ENCODE measurements at regions not wholly inside any gene's neighbourhood (a gene's known extent, or its start where the extent isn't known, plus 50 kb on each side); places are given as distances from the start of the nearest gene placed in this dataset.

DNA sequence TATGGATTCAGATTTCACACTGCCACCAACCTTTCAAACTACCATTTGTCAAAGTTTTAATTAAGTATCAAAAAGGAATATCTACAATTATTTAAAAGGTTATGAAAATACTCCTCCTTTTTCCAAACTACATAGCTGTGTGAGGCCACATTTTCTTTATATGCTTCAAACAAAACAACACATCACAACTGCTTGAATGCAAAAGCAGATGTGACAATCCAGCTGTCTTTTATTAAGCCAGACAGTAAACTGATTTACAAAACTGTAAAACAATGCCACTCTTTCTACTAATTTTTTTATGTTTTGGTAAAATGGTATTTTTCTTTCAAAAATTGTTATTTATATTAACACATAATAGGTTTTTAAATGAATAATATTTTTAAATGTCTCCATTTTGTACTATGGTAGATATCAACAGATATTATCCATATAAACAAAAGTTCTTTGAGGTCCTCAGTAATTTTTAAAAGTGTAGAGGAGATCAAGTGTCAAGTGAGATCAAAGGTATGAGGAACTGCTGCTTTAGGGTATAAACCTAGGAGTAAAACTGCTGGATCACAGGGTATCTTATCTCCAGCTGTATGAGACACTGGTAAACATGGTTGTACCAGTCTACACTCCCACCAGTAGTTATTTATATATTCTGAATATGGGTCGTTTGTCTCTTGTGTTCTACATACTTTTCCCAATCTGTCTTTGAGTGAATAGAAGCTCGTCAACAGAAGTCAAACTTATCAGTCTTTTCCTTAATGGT is 68.8 kb upstream of the SERTAD2 start:
- TF ChIP-seq, protein P1, sequence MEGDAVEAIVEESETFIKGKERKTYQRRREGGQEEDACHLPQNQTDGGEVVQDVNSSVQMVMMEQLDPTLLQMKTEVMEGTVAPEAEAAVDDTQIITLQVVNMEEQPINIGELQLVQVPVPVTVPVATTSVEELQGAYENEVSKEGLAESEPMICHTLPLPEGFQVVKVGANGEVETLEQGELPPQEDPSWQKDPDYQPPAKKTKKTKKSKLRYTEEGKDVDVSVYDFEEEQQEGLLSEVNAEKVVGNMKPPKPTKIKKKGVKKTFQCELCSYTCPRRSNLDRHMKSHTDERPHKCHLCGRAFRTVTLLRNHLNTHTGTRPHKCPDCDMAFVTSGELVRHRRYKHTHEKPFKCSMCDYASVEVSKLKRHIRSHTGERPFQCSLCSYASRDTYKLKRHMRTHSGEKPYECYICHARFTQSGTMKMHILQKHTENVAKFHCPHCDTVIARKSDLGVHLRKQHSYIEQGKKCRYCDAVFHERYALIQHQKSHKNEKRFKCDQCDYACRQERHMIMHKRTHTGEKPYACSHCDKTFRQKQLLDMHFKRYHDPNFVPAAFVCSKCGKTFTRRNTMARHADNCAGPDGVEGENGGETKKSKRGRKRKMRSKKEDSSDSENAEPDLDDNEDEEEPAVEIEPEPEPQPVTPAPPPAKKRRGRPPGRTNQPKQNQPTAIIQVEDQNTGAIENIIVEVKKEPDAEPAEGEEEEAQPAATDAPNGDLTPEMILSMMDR (IDR thresholded peaks at IDR 0.05; ENCODE audit: borderline replicate concordance, extremely low read depth, low read length, poor library complexity, severe bottlenecking) = no peak
- TF ChIP-seq EZH2 (IDR thresholded peaks at IDR 0.05; ENCODE audit: borderline replicate concordance, low read depth, low read length, severe bottlenecking) = no peak
- Histone ChIP-seq H3K27me3 (ENCODE audit: insufficient read depth, low read length, poor library complexity) (no peaks in the 10 kb centered on the region), H4K20me1 (ENCODE audit: insufficient read depth, low read length) (no peaks in the 10 kb centered on the region), H3K9ac (ENCODE audit: low read depth, low read length) (no peak overlapping the region), H2AFZ (ENCODE audit: low read depth, low read length) (no peak overlapping the region), H3K36me3 (ENCODE audit: insufficient read depth, low read length) (no peaks in the 10 kb centered on the region), H3K79me2 (ENCODE audit: insufficient read depth, low read length) (no peaks in the 10 kb centered on the region), H3K4me3 (ENCODE audit: low read depth in 1 of 2, low read length in 2 of 2) (no peak overlapping the region), H3K4me2 (ENCODE audit: insufficient read depth, low read length) (no peak overlapping the region), H3K4me1 (ENCODE audit: insufficient read depth, low read length) (peaks cover 7% of the 10 kb centered on the region), H3K9me3 (ENCODE audit: insufficient read depth, low read length, severe bottlenecking) (no peaks in the 10 kb centered on the region), H3K27ac (ENCODE audit: low read length) (no peak overlapping the region)
- ATAC-seq (ENCODE audit: insufficient read depth, low read depth) = no peak
- no peak for DNase-seq

- TF ChIP-seq, protein P1 (IDR thresholded peaks at IDR 0.05; ENCODE audit: borderline replicate concordance, extremely low read depth, low read length, poor library complexity, severe bottlenecking) = no peak
- TF ChIP-seq EZH2 (IDR thresholded peaks at IDR 0.05; ENCODE audit: borderline replicate concordance, low read depth, low read length, severe bottlenecking) = no peak
- Histone ChIP-seq H2AFZ (ENCODE audit: low read depth, low read length) (peak overlapping the region; percentile 48), H3K4me1 (ENCODE audit: insufficient read depth, low read length) (peaks cover 34% of the 10 kb centered on the region), H3K27ac (ENCODE audit: low read length) (peak overlapping the region; percentile 8; the same call in 1 of the 2 replicates), H3K4me2 (ENCODE audit: insufficient read depth, low read length) (peak overlapping the region; percentile 23; the same call in 1 of the 2 replicates), H3K9me3 (ENCODE audit: insufficient read depth, low read length, severe bottlenecking) (no peaks in the 10 kb centered on the region), H3K4me3 (ENCODE audit: low read depth in 1 of 2, low read length in 2 of 2) (no peak overlapping the region), H3K79me2 (ENCODE audit: insufficient read depth, low read length) (no peaks in the 10 kb centered on the region), H3K9ac (ENCODE audit: low read depth, low read length) (no peak overlapping the region), H3K36me3 (ENCODE audit: insufficient read depth, low read length) (no peaks in the 10 kb centered on the region), H4K20me1 (ENCODE audit: insufficient read depth, low read length) (no peaks in the 10 kb centered on the region), H3K27me3 (ENCODE audit: insufficient read depth, low read length, poor library complexity) (no peaks in the 10 kb centered on the region)
- no peak for DNase-seq
- peak; percentile 59 for ATAC-seq (ENCODE audit: insufficient read depth, low read depth)
Measured at GRCh38 chr2:64727013-64727767, 73.5 kb upstream of the SERTAD2 start.

DNA sequence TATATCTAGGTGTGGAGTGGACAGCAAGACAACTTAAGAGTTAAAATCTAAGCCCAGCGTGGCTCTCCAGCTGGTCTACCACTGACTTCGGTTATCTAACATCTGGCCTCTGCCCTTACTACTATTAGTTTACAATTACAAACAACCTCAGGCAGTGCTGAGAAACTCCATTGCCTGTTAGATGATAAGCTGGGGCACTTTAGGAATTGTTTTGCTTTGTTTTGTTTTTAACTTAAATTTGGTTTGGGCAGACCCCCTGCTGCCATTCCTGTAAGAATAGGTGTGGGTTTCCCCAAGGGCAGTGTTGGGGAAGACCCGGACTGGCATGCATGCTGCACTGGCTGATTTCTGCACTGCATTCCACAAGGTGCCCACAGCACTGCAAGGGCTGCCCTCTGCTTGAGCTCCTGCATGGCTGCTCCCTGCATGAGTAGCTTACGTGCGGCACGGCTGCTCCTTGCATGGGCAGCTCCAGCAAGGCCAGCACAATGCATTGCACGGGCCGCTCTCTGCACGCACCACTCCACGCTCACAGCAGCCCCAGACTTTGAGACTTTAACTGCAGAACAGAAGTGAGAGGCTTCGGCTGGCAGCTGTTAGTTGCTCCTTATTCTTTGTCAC is 74.2 kb upstream of the SERTAD2 start:
- no peaks in the 10 kb centered on the region for H3K27me3 ChIP-seq (ENCODE audit: insufficient read depth, low read length, poor library complexity)
- H2AFZ ChIP-seq (ENCODE audit: low read depth, low read length) = 0 out of 2 replicates have a peak overlapping the region, but pooled peaks have one; percentile 48
- H3K9ac ChIP-seq (ENCODE audit: low read depth, low read length) = no peak overlapping the region
- peaks cover 34% of the 10 kb centered on the region for H3K4me1 ChIP-seq (ENCODE audit: insufficient read depth, low read length)
- no peaks in the 10 kb centered on the region for H4K20me1 ChIP-seq (ENCODE audit: insufficient read depth, low read length)
- H3K27ac ChIP-seq (ENCODE audit: low read length) = no peak overlapping the region
- H3K79me2 ChIP-seq (ENCODE audit: insufficient read depth, low read length) = no peaks in the 10 kb centered on the region
- DNase-seq (no peak), ATAC-seq (ENCODE audit: insufficient read depth, low read depth) (no peak)
- no peaks in the 10 kb centered on the region for H3K9me3 ChIP-seq (ENCODE audit: insufficient read depth, low read length, severe bottlenecking)
- H3K4me3 ChIP-seq (ENCODE audit: low read depth in 1 of 2, low read length in 2 of 2) = no peak overlapping the region
- no peak overlapping the region for H3K4me2 ChIP-seq (ENCODE audit: insufficient read depth, low read length)
- no peak for TF ChIP-seq EZH2 (IDR thresholded peaks at IDR 0.05; ENCODE audit: borderline replicate concordance, low read depth, low read length, severe bottlenecking)
- TF ChIP-seq, protein P1 (IDR thresholded peaks at IDR 0.05; ENCODE audit: borderline replicate concordance, extremely low read depth, low read length, poor library complexity, severe bottlenecking) = no peak
- no peaks in the 10 kb centered on the region for H3K36me3 ChIP-seq (ENCODE audit: insufficient read depth, low read length)

Measured in DND-41 (cell line).